Heart right ventricle (tissue), 16 donors: ENCODE measurements at regions not wholly inside any gene's neighbourhood (a gene's known extent, or its start where the extent isn't known, plus 50 kb on each side); places are given as distances from the start of the nearest gene placed in this dataset.

Experiments used
- ATAC-seq, 8 donors: fragments of 200-7000 bp; cut with Tn5 transposase; one replicate each; pipeline ENCODE4 v1.9.1; 2020; ENCODE audit warnings: mild to moderate bottlenecking in 8 of 8, moderate library complexity in 8 of 8, moderate number of reproducible peaks in 1 of 8
- DNase-seq, 2 donors: peaks; one replicate each; pipeline ENCODE4 v3.0.0-alpha.2; 2020
- H3K27ac ChIP-seq, 10 donors: fragments of 200-600 bp; sonication (generic) in 2 of 10; one replicate each; pipeline versions ENCODE4 v1.5.0 to v1.8.0; 2020 to 2022; ENCODE audit warnings: mild to moderate bottlenecking in 3 of 10
- H3K27me3 ChIP-seq, 7 donors: fragments of 200-600 bp; one replicate each; pipeline ENCODE4 v1.8.0; 2021 to 2022; ENCODE audit warnings: mild to moderate bottlenecking in 2 of 7
- H3K36me3 ChIP-seq, 9 donors: fragments of 200-600 bp; sonication (generic) in 1 of 9; one replicate each; pipeline versions ENCODE4 v1.5.0 to v1.8.0; 2020 to 2022; ENCODE audit warnings: mild to moderate bottlenecking in 2 of 9
- H3K4me1 ChIP-seq, 9 donors: fragments of 200-600 bp; sonication (generic) in 1 of 9; one replicate each; pipeline versions ENCODE4 v1.5.0 to v1.8.0; 2020 to 2022; ENCODE audit warnings: mild to moderate bottlenecking in 4 of 9
- H3K4me3 ChIP-seq, 10 donors: fragments of 200-600 bp; sonication (generic) in 2 of 10; one replicate each; pipeline versions ENCODE4 v1.5.0 to v1.8.0; 2020 to 2022; ENCODE audit warnings: mild to moderate bottlenecking in 7 of 10, moderate library complexity in 2 of 10
- H3K9me3 ChIP-seq, 11 donors: fragments of 200-600 bp in 10 of 11; sonication (generic) in 2 of 11; one replicate each; pipeline versions ENCODE4 v1.5.0 to v1.8.0; 2013 to 2022; ENCODE audit warnings: mild to moderate bottlenecking in 2 of 11, control low read depth in 1 of 11, moderate library complexity in 1 of 11
- CTCF ChIP-seq, 9 donors: fragments of 200-600 bp; sonication (generic) in 2 of 9; IDR thresholded peaks; one replicate each; pipeline versions ENCODE4 v1.5.0 to v1.8.0; 2021 to 2022; ENCODE audit warnings: antibody characterized with exemption in 9 of 9, mild to moderate bottlenecking in 5 of 9, moderate library complexity in 1 of 9
- WGBS, 2 donors: extraction: QIAGEN DNeasy Blood & Tissue Kit; methylation state at CpG; one replicate each; pipeline ENCODE4 v1.1.7; 2013; ENCODE audit warnings: inconsistent platforms in 1 of 2; 5-methylcytosine and 5-hydroxymethylcytosine counted together
- intact Hi-C, 10 donors: fragments of 100-400 bp; cut with DNase I; formaldehyde crosslinking; loops; one replicate each; pipeline versions ENCODE4 v1.11.1 to v1.14.2; 2022
- donor health status: Arrhythmogenic right ventricular cardiomyopathy.
- donor health status: ischemic (EF 13 %, LVEDD 7.1; RV severe dilation, severe dysfunction).
- donor health status: healthy with polysubstance abuse.
- donor health status: DM: no; HTN: yes; CAD: no.
- donor health status: DM: no; HTN: no; CAD: no.
- donor health status: ischemic (EF 25% LVEDD 6.9; RV normal size, moderate dysfunction).
- donor health status: ischemic (EF 25% LVEDD 5.7; RV mildly dilated, moderate dysfunction).
- donor health status: healthy.
- donor health status: DM: yes; HTN: yes; CAD: no.
- donor health status: Ischemic cardiomyopathy.
- donor health status: ischemic (EF 35%, LVEDD 5.7; RV mildly dilated, moderate dysfunction).
- donor health status: nonischemic (EF 11% LVEDD 7.7; RV severe dilation, severe dysfunction).
- donor health status: DM: yes; HTN: yes; CAD: no.
- donor health status: PGD.
- donor health status: ischemic (EF 29% LVEDD 5.4; RV normal size, mild dysfunction).
- donor health status: nonischemic (EF 23%, LVEDD 6.1; RV moderate dilation, normal function).

- no peaks in the 10 kb centered on the region for H3K27me3 ChIP-seq
- peak in 1 of 8 donors; percentile 84 for ATAC-seq
- no peak overlapping the region for H3K4me3 ChIP-seq
- 51 to 59% methylated on average over 2 of the region's 2 CpGs for WGBS, 2 donors
- no peak overlapping the region for H3K27ac ChIP-seq
- no peaks in the 10 kb centered on the region for H3K9me3 ChIP-seq
- H3K4me1 ChIP-seq: no peaks in the 10 kb centered on the region
- no peak for DNase-seq
- TF ChIP-seq CTCF (IDR thresholded peaks at IDR 0.05): no peak
- no peaks in the 10 kb centered on the region for H3K36me3 ChIP-seq
- intact Hi-C loops: no loop called here
Measured at GRCh38 chr3:107861422-107861821, 229.4 kb downstream of the CD47 start.
